ELR (cell line): ENCODE measurements at regions not wholly inside any gene's neighbourhood (a gene's known extent, or its start where the extent isn't known, plus 50 kb on each side); places are given as distances from the start of the nearest gene placed in this dataset.
"Not testable (repeated sequence)": the region's sequence is repeated elsewhere in the genome, so short reads cannot be mapped to it uniquely, and the experiment has no call there.

Source experiments
- DNase-seq: peaks from one replicate; pipeline ENCODE4 v3.0.0-alpha.2; 2015; ENCODE audit warnings: low read depth

DNA sequence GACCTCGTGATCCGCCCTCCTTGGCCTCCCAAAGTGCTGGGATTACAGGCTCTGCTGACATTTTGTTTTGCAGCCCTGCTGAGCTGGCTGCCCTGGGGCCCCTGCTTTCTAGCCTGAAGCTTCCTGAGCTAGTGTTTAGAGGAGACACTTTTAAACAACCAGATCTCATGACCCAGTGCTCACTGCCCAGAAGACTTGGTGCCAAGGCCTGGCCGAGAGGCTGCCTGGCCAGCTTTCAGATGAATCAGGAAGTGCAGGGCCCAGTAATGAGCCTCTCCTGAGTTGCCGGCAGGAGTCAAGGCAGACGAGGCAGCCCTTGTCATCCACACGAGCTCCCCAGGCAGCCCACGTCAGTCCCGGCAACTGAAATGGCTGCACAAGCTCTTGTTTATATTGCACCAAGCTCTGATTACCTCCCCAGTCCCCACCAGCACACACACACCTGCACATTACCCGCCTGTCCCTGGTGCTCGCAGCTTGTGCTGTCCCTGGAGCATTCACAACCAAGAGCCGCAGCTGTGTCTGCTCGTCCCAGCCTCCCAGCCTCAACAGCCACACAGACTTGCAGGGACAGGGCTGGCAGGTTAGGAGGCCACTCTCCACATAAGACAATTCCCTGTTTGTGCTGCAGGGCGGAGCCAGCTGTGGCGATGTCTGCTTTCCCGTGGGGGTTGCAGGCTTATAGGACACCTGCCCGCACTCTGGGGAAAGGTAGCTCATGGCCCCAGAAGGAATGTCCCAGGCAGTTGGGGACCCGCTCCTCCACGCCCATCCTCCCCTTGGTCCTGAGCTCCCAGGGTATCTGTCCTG is 331.2 kb upstream of the MYT1L start:
- no peak for DNase-seq

DNA sequence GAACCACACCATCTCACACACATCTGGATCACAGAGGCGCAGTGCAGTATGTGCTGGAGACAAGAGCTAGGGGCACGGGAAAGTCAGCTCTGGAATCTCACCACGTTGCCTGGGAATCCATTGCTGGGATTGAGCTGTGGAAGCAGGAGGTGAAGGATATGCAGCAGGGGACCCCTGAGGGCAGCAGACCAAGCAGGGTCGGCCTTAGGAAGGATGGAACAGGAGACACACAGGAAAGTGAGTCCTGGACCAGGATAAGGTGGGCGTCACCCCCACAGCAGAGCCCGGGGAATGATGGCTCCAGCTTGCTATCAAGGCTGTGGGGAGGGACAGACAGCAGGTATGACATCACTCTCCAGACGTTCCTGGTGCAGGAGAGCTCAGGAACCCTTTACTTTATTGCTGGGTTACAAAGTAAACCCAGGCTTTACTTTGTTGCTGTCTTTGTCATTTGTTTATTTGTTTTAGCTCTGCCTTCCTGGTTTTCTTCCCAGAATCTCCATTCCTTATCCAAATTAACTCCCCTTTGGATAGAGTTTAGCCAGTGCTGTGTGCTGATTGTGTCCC is 329.8 kb upstream of the MYT1L start:
- DNase-seq = no peak

DNA sequence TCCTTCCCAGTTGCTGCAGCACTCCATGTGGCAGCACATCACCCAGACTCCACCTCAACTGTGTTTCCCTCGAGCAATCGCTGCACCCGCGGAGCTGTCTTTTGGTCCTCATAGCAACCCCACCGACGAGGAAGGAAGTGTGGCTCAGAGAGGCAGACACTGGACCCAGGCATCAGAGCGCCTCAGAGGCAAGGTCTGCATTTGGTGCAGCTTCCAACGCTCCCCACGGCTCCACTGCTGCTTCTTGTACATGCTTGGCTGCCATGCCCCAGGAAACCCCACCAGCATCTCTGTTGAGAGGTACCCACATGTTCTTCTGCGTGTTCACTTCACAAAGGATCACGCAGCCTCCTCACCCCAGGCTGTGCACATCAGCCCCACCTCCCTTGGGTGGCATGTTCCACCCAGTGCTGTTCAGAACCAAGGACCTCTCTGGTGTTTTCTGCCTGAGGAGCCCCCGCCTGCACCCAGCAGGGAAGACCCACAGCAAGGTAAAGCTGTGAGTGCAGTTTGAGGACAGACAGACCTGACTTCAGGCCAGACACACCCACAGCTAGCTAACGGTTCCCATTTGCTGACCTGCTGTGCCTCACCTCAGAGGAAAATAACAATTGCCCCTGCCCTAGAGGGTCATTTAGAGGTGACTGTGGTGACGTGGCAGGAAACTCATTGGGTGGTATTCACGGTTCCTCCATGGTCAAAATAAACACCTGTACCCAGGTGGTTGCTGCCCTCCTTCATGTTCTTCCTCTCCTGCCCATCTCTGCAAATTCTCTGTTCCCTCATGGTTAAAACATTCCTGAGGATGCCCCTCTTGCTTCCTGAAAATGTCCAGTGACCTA is 326.3 kb upstream of the MYT1L start:
- DNase-seq = no peak

DNA sequence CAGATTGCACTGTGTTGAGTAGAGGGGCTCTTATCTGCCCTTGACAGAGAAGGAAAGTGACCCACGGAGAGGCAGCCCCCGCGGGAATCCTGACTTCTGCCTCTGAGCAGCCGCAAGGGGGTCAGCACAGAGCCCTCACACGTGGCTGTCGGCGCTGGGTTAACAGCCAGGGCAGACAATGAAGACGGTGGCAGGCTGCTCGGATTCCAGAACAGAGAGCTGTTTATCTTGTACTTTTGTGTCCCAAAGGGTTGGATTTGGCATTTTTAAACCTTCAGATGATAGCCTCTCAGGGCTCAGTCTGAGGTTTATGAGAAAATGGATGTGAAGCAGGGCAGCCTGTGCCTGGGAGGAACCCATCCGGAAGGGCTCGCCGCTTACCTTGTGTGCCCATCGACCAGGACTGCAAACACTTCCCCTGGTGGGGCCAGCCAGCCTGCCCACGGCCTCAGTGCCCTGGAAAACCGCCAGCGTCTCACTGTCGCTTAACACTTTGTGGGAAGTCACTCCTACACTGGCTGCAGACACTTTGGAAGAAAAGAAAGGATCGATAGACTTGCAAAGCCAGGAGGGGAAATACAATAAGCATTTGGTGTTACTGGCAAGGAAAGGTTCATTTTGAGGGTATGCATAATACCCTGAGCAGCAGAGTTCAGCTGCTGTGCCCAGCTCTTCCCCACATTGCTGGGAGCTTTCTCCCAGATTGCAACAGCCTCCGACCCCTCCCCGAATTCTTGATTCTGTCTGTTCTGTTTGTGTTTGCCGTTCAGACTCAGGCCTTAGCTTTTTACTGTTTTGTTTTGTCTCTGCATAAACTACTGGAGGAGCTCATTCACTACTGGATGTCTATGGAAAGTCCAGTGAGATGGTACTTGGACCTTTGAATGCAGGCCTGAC is 325.3 kb upstream of the MYT1L start:
- DNase-seq = no peak

DNA sequence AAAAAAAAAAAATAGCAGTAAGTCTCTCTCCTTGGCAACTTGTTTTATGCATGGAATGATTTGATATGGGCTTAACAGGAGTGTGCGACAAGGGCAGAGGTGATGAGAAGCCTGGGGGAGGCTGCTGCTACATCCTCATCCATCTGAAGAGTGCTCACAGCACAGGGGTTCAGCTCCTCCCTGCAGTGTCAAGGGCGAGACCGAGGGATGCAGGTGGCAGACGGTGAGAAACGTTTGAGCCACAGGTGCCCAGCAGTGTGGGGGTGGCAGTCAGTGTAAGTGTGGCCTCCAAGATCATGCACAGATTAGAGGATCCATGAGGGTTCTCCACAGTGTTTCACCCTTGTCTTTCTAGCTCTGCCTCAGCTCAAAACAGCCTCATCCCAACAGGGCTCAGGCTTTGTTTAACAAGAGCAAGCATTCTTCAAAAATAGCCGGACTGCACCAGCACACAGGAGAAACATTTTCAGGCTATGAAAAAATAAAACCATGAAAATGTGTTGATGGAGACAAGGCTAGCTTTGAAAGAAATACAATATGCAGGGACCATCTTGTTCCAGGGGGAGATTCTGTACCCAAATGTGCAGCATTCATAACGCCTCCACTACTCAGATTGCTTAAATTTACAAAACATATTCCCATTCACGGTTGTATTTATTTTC is 324.5 kb upstream of the MYT1L start:
- DNase-seq = no peak

DNA sequence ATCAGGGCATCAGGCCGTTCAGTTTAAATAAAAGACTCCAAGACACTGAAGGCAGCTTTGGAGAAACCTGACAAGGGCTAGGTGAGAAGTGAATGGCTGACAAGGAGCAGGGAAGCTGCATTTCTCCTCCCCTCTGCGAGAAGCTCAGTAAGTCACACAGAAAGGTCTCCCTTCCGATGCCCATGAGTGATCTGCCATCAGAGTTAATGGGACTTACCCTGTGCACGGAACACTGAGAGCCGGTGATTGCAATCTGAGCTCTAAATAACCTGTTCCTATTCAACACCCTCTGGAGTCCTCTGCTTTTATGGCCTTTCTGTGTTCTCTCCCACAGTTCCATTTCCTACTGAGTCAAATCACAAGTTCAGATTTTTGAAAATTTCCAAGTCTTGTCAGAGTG is 322.2 kb upstream of the MYT1L start:
- DNase-seq = no peak

DNA sequence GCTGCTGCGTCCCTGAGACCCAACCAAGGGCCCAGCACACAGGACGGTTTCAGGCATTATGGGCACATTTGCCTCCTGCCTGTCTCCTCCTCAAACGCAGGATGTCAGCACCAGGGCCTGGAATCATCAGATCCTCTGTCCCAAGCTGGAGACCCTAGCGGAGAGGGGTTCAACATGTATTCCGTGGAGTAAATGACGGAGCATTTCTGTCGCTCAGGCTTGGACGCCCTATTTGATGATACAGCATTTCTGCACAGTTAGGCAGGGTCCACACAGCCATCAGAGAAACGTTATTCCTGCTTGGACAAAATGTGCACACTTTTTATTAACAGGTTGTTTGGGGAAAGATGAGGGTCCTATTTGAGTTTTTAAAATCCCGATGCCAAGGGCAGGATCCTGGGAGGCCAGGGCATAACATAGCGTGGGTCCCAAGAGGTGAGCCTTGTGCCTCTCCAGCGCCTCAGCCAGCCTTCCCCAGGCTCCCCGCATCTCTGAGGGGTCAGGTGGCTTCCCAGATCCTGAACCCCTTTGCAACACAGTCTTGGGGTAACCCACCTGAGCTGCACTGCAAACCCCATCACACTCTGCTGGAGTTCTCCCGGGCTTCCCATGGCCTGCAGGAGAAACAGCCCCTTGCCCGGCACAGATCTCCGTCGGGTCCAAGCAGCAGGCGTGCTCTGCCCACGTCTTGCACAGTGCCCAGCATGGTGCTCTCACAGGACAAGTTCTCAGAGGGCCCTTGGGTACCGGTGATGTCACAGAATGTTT is 319.7 kb upstream of the MYT1L start:
- DNase-seq = no peak

DNA sequence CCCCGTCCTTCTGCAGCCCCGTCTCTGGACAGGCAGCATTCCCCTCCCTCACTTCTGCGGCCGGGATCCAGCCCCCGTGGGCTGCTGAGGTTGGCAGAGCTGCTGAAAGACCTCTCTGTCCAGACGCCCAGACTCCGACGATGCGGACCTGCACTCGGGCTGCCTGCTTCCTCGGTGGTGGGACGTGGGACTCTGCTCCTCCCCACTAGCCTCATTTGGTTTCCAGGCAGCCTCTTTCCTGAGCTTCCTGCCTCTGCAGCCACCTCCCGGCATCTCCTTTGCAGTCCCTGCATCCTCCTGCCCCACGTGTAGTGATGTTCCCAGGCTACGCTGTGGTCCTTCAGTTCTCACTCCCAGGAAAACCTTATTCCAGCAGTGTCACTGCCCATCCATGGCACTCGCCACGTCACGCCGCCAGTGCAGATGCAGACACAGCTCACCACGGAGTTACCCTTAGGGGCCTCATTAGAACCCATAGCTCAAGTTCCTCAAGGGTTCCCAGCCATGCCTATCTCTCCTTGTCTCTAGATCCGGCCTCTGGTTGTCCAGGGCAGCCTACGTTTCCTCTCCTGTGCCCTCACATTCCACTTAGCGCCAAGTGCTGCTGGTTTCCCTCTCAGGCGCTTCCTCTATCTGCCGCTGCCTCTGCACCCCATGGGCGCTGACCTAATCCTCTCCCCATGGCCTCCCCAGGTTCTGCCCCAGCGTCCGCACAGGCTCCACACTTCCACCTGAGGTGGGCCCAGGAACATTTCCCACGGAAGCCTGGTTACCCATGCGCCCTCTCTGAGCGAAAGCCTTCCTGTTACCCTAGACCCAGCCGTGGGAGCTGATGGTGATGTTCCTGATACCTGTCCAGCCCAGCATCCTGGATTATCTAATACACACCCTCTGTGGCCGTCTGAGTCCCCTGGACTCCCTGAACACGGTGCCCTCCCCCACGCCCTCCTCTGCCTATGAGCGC is 318.3 kb upstream of the MYT1L start:
- DNase-seq = no peak

DNA sequence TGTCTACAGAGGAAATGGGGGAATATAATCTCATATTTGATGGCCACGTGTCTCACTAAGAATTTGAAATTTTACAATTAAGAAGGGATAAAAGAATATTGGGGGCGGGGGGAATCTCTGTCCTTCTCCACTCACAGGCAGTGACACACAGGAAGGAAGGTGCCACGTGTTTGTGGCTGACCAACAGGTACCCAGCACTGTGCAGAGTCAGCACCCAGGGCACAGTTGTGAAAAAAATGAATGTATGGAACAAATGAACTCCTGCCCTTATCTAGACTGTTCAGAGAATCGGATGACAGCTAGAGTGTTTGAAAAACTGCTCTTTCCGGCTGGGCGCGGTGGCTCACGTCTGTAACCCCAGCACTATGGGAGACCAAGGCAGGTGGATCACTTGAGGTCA is 317.0 kb upstream of the MYT1L start:
- no peak for DNase-seq

DNA sequence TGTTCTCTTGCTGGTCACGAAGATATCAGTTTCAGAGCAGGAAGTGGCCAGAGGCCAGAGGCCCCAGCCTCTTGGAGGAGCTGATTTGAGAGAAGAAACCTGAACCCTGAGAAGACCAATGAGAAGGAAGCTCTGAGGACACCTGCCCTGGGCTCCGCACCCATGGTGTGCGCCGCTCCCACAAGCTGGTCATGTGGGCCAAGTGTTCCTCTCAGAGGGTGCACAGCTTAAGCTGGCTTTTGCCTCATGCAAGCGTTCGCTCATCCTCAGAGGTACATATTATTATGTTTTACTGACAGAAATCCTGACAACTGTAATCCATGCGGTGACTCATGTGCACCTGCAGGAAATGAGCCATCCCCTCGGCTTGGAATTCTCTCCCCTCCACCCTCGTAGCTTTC is 316.1 kb upstream of the MYT1L start:
- DNase-seq = no peak

DNA sequence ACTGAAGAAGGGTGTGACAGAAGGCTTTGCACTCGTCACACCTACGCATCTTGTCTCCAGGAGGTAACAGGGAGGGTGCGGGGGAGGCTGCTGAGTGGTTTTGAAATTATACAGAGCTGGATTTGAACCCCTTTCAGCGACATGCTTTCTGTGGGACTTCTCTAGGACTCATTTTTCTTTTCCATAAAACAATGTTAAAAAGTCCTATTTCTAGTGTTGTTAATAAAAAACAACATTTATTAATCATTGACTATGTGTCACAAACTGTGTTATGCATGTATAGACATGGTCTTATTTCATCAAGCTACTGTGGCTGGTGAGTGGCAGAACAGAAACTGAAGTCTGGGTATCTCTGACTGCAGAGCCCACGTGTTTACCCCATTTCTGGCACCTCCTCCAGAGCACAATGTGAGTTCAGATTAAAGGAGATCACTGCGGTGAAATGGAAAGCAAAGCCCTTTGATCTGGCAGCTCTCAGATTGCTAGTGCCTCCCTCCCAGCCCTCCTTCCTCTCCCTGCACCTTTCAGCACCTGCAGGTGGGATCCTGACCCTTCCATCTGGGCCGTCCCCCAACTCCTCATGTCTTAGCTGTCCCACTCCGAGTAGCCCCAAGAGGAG is 315.5 kb upstream of the MYT1L start:
- DNase-seq = no peak

DNA sequence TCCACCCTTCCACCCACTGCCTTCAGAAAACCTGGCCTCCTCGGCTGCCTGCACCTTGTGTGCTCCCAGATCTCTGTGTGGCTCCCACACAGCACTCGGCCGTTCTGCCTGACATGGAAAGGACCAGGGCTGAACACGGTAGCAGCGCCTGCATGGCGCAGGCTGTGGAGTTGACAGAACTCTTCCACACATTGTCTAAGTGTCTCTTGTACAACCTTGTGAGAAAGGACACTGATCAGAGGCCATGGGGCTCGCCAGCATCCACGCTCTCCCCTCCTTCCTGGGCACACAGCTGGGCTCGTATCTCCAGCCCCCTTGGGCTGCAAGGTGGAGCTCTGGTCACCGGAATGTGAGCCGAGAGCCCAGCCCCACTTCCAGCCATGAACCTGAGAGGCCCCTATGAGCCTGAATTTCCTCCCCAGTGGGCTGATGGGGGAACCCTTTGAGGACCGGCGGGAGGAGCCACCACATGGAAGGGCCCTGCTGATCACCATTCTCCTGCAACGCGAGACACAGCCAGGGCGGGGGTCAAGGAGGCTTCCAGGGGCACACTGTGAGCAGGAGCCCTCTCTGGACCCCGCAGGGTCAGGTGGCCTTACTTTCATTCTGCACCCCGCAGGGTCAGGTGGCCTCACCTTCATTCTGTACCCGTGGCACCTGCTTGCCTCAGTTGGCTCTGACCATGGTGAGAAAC is 314.2 kb upstream of the MYT1L start:
- DNase-seq = no peak

DNA sequence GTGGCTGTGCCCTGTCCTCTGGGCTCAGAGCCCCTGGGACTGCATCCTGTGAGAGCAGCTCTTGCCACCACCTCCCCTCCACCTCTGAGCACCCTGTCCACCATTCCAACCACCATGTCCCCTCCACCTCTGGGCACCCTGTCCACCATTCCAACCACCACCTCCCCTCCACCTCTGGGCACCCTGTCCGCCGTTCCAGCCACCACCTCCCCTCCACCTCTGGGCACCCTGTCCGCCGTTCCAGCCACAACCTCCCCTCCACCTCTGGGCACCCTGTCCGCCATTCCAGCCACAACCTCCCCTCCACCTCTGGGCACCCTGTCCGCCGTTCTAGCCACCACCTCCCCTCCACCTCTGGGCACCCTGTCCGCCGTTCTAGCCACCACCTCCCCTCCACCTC is 313.7 kb upstream of the MYT1L start:
- DNase-seq = not testable (repeated sequence)

DNA sequence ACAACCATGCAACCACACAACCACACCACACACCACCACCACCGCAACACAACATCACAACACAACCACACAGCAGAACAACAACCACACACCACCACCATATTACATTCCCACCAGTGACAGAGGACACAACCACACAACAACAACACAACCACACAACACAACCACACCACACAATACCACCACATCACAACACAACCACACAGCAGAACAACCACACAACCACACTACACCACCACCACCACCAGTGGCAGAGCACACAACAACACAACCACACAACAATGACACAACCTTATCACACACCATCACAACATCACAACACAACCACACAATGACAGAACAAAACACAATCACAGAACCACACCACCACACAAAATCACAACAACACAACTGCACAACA is 313.0 kb upstream of the MYT1L start:
- DNase-seq = no peak

DNA sequence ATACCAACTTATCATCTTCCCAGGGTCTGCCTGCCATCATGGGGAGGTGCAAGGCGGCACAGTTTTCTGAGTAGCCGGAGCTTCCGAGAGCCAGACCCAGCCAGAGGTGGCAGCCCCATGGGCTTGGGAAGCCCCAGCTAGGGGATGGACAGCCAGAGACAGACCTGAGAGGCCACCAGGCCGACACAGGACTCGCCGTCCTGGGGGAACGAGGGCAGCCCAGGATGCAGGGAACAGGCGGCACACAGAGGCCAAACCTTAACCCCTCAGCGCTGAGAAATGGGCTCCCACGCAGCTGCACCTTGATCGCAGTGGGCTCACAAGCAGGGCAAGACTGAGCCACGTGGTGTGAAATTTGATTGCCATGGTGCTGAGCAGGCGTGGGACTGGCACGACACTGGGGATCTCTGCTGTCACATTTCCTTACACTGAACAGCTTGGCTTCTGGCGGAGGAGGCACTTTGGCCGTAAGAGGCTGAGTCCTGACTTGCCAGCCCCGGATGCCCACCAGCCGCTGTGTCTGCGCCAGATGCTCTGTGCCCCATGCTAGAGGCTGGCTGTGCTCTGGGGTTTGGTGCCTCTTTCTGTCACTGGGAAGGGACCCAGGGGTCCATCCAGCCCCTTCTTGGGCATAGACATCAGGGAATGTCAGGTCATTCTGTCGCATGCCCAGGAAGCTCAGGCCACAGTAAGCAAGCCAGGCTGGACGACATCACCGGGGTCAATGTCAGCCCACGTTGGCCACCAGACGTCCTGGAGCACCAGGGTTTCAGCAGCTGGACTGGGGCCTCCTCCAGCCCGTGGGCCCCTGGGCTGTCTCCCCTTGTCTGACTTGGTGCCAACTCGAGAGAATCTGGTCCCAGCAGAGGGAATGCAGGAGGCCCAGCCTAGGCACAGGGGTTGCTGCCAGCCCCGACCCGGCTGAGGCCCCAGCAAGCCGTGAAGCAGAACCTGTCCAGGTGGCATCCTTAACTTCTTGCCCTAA is 312.1 kb upstream of the MYT1L start:
- no peak for DNase-seq

DNA sequence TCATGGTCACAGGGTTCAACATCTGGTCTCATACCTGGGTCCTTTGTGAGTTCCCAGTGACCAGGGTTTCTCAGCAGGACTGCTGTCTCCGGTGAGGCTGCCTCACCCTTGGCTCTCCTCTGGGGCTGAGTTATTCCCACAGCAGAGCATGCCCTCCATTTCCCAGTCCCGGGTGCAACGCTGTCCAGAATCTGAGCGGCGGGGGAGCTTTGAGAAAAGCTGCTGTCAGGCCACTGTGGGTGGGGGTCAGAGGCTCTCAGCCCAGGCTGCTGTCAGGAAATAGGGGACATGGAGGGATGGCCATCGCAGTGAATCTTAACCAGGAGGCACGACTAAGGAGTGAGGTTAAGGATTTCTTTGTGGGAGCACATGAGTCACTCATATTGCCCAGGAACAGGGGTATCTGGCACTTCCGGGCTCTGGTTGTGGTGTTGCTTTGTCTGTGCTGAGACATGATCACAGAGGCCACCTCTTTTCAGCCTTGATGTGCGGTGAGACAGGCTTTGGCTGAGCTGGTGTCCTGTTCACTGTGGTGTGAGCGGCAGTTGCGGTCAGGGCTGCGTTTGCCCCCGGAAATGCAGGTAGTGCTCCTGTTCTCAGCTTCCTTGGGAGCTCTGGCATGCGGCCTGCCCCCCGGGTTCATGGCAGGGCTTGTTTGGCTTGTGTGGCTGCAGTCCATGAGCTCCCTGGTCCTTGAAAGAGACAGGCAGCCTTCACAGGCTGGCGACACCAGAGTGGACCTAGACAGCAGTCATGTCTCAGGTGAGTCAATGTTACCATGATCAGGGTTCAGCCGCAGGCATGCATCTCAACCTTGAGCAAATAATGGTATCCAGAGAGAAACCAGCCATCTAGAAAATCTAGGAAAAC is 310.7 kb upstream of the MYT1L start:
- DNase-seq = no peak
